ENCODE measurements at regions not wholly inside any gene's neighbourhood (a gene's known extent, or its start where the extent isn't known, plus 50 kb on each side); places are given as distances from the start of the nearest gene placed in this dataset.

DNA sequence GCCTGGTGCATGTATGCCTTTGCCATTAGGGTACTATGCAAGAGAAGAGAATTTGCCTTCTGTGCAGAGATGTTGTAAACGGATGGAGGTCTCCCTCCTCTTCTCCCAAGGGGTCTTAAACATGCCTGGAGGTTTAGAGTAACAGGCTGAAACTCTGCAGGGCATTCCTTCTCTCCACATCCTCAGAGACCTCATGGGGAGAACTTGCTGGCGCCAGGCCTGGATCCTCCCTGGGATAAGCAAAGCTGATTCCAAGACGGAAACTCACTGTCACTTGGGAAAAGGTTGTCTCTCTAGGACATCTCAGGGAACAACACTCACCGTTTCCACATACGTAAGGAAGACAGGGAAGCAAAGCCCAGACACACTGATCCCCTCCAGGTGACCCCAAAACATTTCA lies 76.9 kb upstream of the GPM6B start:
- no peak overlapping the region for H3K27ac Mint-ChIP-seq
- no peaks in the 10 kb centered on the region for H3K36me3 Mint-ChIP-seq
- H3K4me1 Mint-ChIP-seq (ENCODE audit: low read depth): no peaks in the 10 kb centered on the region
- no peaks in the 10 kb centered on the region for H3K27me3 Mint-ChIP-seq
- no peak overlapping the region for H3K4me3 Mint-ChIP-seq
- H3K9me3 Mint-ChIP-seq (ENCODE audit: low read depth): no peaks in the 10 kb centered on the region

- Mint-ChIP-seq H3K9me3 (ENCODE audit: low read depth) (no peaks in the 10 kb centered on the region), H3K4me3 (no peak overlapping the region), H3K27me3 (no peaks in the 10 kb centered on the region), H3K36me3 (no peaks in the 10 kb centered on the region), H3K4me1 (ENCODE audit: low read depth) (no peaks in the 10 kb centered on the region), H3K27ac (no peak overlapping the region)
Measured at GRCh38 chrX:13892856-13893255, 76.0 kb upstream of the GPM6B start.

DNA sequence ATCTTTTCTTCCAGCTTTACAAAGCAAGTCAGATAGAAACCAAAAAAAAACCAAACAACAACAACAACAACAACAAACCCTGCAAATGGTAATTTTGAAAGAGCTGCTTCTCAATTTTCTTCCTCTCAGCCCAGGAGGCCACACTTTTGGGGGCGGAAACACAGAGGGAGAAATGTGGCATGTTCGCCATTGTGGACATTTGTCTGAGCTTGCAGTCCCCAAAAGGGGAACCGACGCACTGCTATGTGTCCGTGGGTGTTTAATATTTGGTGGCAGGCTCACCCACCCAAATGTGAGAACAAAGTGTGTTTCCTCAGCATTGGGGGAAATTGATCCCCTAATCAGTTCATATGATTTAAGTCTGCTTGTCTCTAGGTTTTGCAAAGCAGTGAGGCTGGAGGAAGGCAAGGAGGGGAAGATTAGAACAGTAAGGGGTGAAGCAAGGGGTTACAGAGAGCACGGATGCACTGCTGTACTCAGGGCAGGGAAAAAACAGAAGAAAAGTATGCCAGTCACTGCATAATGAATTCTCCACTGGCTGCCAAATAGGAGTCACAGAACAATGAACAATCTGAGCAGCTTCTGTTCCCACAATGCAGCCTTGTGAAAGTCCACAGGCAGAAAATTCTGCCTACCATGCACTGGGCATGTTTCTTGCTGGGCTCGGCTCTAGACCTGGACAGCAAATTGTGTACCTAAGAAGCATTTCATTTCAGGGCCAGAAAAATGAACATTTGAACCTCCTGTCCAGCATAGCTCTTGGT lies 74.7 kb upstream of the GPM6B start:
- no peak overlapping the region for H3K4me3 Mint-ChIP-seq
- H3K36me3 Mint-ChIP-seq: no peaks in the 10 kb centered on the region
- H3K4me1 Mint-ChIP-seq (ENCODE audit: low read depth): no peaks in the 10 kb centered on the region
- no peak overlapping the region for H3K27ac Mint-ChIP-seq
- H3K9me3 Mint-ChIP-seq (ENCODE audit: low read depth): no peaks in the 10 kb centered on the region
- H3K27me3 Mint-ChIP-seq: no peaks in the 10 kb centered on the region

- Mint-ChIP-seq H3K36me3 (no peaks in the 10 kb centered on the region), H3K9me3 (ENCODE audit: low read depth) (no peaks in the 10 kb centered on the region), H3K4me3 (no peak overlapping the region), H3K27ac (no peak overlapping the region), H3K4me1 (ENCODE audit: low read depth) (no peaks in the 10 kb centered on the region), H3K27me3 (no peaks in the 10 kb centered on the region)
Measured at GRCh38 chrX:13890806-13891205, 73.9 kb upstream of the GPM6B start.

- H3K36me3 Mint-ChIP-seq: no peaks in the 10 kb centered on the region
- H3K9me3 Mint-ChIP-seq (ENCODE audit: low read depth): no peaks in the 10 kb centered on the region
- H3K27ac Mint-ChIP-seq: no peak overlapping the region
- no peaks in the 10 kb centered on the region for H3K27me3 Mint-ChIP-seq
- H3K4me1 Mint-ChIP-seq (ENCODE audit: low read depth): no peaks in the 10 kb centered on the region
- no peak overlapping the region for H3K4me3 Mint-ChIP-seq
Measured at GRCh38 chrX:13888284-13888683, 71.4 kb upstream of the GPM6B start.

DNA sequence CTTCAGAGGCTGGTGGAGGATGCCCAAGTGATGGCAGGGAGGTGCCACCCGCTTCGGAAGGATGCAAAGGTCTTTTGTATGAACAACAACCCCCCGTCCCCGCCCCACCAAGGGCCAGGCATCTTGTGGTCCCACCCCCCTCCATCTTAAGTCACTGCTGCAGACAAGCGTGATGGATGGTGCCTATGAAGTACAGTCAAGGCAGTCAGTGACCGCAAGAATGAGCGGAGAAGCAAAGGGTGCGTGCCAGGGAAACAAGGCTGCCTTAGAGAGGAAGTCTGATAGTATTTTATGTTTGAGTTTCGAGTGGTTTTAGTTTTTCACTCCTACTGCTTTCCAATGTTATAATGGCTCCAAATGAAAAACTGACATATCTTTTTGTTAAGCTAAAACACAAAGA lies 68.7 kb upstream of the GPM6B start:
- H3K36me3 Mint-ChIP-seq: no peaks in the 10 kb centered on the region
- no peaks in the 10 kb centered on the region for H3K9me3 Mint-ChIP-seq (ENCODE audit: low read depth)
- H3K4me3 Mint-ChIP-seq: no peak overlapping the region
- H3K27me3 Mint-ChIP-seq: no peaks in the 10 kb centered on the region
- H3K27ac Mint-ChIP-seq: no peak overlapping the region
- no peaks in the 10 kb centered on the region for H3K4me1 Mint-ChIP-seq (ENCODE audit: low read depth)

- Mint-ChIP-seq H3K4me1 (ENCODE audit: low read depth) (no peaks in the 10 kb centered on the region), H3K27ac (no peak overlapping the region), H3K4me3 (no peak overlapping the region), H3K9me3 (ENCODE audit: low read depth) (no peaks in the 10 kb centered on the region), H3K36me3 (no peaks in the 10 kb centered on the region), H3K27me3 (no peaks in the 10 kb centered on the region)
Measured at GRCh38 chrX:13876652-13877051, 59.8 kb upstream of the GPM6B start.

- H3K4me3 Mint-ChIP-seq: no peak overlapping the region
- no peaks in the 10 kb centered on the region for H3K27me3 Mint-ChIP-seq
- H3K9me3 Mint-ChIP-seq (ENCODE audit: low read depth): no peaks in the 10 kb centered on the region
- H3K36me3 Mint-ChIP-seq: no peaks in the 10 kb centered on the region
- no peaks in the 10 kb centered on the region for H3K4me1 Mint-ChIP-seq (ENCODE audit: low read depth)
- no peak overlapping the region for H3K27ac Mint-ChIP-seq
Measured at GRCh38 chrX:13875572-13875971, 58.7 kb upstream of the GPM6B start.

GRCh38 chrX:13868591-13868990 lies 51.7 kb upstream of the GPM6B start:
- H3K27me3 Mint-ChIP-seq: peaks cover 3% of the 10 kb centered on the region
- H3K36me3 Mint-ChIP-seq: no peaks in the 10 kb centered on the region
- no peaks in the 10 kb centered on the region for H3K9me3 Mint-ChIP-seq (ENCODE audit: low read depth)
- H3K4me3 Mint-ChIP-seq: no peak overlapping the region
- H3K27ac Mint-ChIP-seq: no peak overlapping the region
- no peaks in the 10 kb centered on the region for H3K4me1 Mint-ChIP-seq (ENCODE audit: low read depth)
